ACHN (cell line): ENCODE measurements at regions not wholly inside any gene's neighbourhood (a gene's known extent, or its start where the extent isn't known, plus 50 kb on each side); places are given as distances from the start of the nearest gene placed in this dataset.
"Not testable (repeated sequence)": the region's sequence is repeated elsewhere in the genome, so short reads cannot be mapped to it uniquely, and the experiment has no call there.

Experiments used
- DNase-seq: peaks from one replicate; pipeline ENCODE4 v3.0.0-alpha.2; 2015
- in situ Hi-C: cut with HindIII; loops from 2 replicates; pipeline ENCODE4 v1.10.0; 2017; ENCODE audit warnings: low sequenced_read_pairs, low pct_ligation_motif_present, low pct_unique_long_range_greater_than_20kb

DNA sequence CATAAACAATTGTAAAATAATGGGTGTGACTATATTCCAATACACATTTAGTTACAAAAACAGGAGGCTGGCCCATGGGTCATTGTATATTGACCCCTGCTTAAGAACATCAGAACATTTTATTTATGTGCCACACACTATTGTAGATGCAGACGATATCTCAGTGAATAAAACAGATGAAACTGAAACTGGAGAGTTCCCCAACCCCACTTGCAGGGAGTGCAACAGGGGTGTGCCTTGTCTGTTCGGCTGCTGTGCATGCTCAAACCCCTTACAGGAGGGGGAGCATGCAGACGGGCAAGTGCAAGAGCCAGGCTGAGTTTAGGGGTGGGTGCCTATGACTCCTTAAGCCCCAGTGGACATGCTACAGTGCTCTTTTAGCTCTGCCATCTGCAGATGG lies 509.6 kb downstream of the IGSF11 start:
- in situ Hi-C loops, result no loop called here
- DNase-seq, result no peak

DNA sequence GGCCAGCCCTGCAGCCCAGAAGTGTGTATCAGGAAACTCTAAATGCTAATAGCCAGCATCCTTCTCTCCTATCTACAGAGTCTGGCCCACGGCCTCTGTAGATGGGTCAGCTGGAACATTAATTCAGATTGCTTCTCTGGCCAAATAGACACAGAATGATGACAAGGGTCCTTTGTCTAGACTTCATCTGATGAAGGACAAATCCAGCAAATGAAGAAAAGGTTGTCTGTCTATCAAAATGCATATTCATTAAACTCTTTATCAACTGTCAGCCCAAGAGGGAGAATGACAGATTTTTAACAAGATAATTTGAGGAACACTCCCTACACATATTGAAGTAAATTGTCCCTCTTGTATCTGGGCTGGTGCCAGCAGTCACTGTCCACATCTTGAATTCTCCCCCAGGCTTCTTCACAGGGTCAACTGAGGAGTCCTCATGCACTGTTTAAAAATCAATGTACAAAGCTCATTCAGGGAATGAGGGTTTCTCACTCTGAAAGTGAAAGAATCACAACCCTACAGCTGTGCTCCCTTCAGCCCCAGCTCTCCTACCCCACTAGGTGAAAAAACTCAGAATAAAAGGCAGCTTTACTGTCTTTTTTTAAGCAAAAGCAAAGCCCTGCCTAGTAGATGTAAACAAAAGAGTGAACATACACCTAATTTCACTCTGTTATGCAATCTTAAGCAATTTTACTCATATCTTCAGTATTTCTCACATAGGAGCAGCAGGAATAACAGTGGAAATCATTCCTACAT lies 507.7 kb downstream of the IGSF11 start:
- no peak for DNase-seq
- in situ Hi-C loops, result no loop called here

DNA sequence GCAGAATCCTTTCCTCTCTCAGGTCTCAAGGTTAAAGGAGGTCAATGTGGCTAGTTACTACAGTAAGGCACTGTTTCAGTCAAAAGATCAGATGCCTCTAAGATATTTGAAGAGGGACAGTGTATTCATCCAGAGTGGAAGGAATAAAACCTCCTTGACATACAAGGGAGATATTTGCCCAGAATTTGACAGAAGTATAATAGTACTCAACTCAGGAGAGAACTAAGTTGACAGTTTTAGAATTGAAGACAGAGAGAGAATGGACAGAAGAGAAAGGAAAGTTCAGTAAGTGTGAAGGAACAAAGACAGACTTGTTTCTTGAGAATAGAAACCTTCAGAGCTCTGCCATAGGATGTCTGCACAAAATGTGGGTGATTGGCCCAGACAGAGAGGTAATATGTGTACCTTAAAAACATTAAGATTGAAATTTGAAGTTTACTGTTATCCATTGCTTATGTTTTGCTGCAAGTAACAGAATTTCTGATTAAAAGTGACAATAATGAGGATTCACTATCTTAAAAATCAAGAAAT lies 507.1 kb downstream of the IGSF11 start:
- in situ Hi-C loops, result no loop called here
- DNase-seq, result no peak

DNA sequence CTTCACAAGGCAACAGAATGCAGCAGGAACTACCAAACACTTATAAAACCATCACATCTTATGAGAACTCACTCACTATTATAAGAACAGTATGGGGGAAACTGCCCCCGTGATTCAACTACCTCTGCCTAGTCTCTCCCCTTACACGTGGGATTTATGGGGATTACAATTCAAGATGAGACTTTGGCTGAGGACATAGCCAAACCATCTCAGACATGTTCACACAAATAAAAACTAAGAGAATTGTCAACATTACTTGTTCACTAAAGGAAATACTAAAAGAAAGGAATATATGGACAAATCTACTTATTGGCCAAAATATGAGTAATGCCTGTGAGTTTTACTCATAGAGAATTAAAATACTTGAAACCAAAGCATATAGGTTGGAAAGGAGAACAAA lies 505.1 kb downstream of the IGSF11 start:
- no peak for DNase-seq
- in situ Hi-C loops, result no loop called here

DNA sequence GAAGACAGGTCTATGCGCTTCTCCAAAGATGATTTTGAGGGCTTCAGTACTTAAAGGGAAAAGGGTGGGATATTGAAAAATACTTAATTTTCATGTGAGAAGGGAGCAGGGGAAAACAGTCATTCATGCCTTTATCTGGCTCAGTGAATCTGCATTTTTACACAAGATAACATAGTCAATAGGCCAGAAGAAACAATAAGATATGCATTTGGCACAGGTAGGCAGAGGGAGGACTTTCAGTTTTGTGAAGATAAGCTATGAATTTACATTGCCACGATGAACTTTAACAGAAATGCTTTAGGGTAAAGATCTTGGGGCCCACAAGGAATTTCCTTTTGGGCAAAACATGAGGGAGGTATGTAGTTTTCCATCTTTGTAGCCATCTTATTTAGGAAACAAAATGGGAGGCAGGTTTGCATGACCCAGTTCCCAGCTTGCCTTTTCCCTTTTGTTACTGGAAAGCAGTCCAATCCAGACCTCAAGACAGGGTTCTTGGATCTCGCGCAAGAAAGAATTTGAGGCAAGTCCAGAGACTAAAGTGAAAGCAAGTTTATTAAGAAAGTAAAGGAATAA lies 504.2 kb downstream of the IGSF11 start:
- in situ Hi-C loops, result no loop called here

DNA sequence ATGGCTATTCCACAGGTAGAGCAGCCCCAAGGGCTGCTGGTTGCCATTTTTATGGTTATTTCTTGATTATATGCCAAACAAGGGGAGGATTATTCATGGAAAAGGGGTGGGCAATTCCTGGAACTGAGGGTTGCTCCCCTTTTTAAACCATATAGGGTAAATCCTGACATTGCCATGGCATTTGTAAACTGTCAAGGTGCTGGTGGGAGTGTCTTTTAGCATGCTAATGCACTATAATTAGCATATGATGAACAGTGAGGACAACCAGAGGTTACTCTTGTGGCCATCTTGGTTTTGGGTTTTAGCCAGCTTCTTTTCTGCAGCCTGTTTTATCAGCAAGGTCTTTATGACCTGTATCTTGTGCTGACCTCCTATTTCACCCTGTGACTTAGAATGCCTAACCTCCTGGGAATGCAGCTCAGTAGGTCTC lies 503.7 kb downstream of the IGSF11 start:
- in situ Hi-C loops, DNase-seq: not testable (repeated sequence)

More for the DNA sequence above, 504.2 kb downstream of the IGSF11 start:
- no peak for DNase-seq

DNA sequence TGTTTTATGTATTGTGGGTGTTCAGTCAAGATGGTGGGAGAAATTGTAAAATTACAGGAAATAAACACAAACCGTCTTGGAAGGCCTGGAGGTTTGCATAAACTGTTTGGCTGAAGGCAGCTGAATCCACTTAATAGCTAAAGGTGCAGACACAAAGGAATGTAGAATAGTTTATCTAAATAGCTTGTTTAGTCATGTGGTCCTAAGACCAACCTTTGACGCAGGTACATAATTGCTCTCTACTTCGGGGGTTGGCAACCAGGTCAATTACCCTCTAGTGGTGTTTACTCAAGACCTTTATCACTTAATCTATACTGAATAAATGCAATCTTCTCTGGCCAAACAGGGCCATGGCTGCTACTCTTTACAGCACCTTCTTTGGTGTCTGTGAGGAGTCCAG lies 502.8 kb downstream of the IGSF11 start:
- in situ Hi-C loops, result no loop called here
- no peak for DNase-seq

DNA sequence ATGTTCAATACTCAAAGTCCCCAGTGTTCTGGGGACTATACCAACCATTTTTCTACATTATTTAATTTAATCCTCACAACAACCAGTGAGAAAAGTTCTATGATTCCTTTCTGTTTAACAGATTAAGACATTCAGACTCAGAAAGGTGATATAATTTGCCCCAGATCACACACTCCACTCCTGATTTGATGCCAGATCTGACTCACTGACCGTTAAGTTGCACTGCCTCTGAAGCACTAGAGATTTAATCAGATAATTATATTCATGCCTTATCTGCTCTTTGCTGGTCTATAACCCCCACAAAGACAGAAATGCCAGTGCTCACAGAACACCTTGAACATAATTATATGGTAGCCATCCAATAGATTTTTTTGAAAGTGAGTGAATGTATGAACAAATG lies 501.0 kb downstream of the IGSF11 start:
- in situ Hi-C loops, result no loop called here

DNA sequence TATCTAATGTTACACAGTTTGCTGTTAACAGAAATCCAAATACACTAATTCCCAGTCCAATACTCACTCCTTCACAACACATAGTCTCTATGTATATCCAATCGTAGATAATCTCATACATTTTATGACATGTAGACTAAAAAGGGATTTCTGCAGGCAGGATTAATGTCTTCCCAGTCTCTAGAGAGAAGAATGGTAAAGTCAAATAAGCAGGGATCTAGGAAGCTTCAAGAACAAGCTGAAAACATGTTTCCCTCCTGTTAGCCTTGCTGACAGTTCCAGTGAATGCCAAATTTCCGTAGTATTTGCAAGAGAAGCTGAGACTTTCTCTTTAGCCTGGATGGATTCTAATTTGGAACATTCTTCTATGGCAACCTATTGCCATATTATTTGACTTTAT lies 500.1 kb downstream of the IGSF11 start:
- DNase-seq, result no peak
- in situ Hi-C loops, result no loop called here

More for the DNA sequence above, 501.0 kb downstream of the IGSF11 start:
- DNase-seq, result no peak

DNA sequence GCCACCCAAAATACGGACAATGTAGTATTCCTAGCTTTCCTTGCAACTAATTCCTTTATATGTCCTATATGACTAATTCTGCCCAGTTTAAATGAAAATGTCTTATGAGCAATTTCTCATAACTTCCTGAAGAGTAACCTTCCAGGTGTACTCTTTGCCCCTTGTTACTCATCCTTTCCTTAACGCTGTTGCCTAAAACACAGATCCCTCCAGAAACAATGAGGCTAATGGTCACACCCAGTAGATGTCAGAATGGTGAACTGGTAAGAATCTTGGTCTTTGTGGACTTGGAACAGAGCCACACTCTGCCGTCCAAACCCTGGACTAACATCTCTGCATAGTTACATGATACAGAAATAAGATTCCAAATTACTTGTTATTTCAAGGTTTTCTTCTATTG lies 497.9 kb downstream of the IGSF11 start:
- DNase-seq, result no peak
- in situ Hi-C loops, result no loop called here

DNA sequence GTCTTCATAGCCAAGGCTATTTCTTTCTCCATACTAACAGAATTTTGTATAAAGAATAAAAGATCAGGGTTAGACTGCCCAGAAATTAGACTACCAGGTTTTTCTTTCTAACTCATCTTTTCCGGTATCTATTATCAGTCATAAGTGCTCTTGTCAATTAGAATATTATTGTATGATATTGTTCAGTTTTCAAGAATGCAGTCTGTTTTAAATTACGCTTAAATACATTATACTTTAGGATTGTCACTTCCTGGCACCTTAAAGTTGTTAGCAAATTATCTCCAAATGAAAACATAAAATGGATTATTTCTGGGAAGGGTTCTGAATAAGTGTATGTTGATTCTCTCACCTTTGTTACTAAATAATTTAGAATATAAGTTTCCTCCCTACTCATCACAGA lies 497.2 kb downstream of the IGSF11 start:
- DNase-seq, result no peak
- in situ Hi-C loops, result no loop called here

DNA sequence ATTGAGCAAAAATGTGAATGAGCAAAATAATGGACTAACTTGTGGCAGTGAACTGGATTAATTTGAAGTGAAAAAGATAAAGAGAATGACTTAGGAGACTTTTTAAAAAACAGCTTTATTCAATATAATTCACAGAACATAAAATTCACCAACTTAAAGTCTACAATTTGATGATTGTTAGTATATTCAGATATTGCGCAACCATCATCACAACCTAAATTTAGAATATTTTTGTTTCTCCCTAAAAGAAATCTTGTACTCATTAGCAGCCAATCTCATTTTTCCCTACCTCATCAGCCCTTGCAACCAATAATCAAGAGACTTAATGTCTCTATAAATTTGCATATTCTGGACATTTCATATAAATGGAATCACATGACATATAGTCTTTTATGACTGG lies 496.5 kb downstream of the IGSF11 start:
- no peak for DNase-seq
- in situ Hi-C loops, result no loop called here

DNA sequence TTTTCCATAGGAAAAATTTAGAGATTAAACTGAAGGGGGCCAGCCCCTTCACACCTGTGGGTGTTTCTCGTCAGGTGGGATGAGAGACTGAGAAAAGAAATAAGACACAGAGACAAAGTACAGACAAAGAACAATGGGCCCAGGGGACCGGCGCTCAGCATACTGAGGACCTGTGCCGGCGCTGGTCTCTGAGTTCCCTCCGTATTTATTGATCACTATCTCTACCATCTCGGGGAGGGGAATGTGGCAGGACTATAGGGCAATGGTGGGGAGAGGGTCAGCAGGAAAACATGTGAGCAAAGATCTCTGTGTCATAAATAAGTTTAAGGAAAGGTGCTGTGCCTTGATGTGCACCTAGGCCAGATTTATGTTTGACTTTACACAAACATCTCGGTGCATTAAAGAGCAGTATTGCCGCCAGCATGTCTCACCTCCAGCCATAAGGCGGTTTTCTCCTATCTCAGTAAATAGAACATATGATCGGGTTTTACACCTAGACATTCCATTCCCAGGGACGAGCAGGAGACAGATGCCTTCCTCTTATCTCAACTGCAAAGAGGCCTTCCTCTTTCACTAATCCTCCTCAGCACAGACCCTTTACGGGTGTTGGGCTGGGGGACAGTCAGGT lies 494.7 kb downstream of the IGSF11 start:
- DNase-seq, result not testable (repeated sequence)

DNA sequence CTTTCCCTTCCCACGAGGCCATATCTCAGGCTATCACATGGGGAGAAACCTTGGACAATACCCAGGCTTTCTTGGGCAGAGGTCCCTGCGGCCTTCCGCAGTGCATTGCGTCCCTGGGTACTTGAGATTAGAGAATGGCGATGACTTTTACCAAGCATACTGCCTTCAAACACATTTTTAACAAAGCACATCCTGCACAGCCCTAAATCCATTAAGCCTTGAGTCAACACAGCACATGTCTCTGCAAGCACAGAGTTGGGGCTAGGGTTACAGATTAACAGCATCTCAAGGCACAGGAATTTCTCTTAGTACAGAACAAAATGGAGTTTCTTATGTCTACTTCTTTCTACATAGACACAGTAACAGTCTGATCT lies 494.2 kb downstream of the IGSF11 start:
- in situ Hi-C loops, DNase-seq: not testable (repeated sequence)

More for the DNA sequence above, 494.7 kb downstream of the IGSF11 start:
- in situ Hi-C loops, result not testable (repeated sequence)

DNA sequence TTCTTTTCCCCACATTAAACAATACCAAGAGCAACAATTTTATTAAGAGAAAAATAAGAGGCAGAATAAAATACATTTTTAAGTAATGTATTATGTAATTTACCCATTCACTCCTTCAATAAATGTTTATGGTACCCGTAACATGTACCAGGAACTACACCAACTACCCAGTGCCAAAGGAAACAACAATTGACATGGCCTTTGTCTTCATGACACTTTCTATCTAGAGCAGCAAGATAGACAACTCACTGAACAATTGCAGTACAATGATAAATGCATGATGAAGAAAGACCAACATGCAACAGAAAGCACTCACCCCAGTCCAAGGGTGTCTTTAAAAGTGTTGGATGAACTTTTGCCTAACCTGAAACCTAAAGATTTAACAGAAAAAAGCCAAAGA lies 493.8 kb downstream of the IGSF11 start:
- DNase-seq, result no peak
- in situ Hi-C loops, result no loop called here

DNA sequence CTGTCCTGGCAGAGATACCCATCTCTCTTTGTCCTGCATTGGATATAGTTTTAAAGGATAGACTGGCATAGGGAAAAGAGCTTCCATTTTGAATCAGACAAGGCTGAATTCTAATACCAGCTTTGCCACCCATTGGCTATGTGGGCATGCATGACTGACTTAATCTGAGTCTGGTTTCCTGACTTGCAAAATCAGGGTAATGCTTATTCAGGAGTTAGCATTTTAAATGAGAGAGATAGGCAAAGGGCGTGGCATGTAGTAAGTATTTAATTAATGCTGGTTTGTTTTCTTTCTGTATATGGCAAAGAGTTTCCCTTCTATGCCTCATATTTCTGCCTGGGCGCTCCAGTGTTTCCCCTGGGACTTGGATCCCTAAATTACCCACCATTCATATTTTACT lies 492.9 kb downstream of the IGSF11 start:
- in situ Hi-C loops, result no loop called here
- no peak for DNase-seq

DNA sequence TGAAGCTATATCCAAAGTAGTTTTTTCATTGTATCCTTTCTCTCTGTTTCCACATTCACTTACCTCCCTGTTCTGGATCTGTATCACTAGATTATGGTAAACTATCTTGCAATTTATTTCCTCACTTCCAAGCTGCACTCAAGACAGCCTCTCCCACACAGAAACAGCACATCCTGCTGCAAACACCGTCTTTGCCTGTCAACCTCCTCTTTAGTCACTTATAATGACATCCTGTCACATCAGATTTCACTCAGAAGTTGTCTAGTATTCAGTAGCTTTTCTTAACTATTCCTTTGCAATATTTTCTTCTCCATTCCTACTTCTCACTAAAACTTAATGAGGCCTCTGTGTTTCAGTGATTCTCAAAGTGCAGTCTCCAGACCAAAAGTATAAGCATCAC lies 490.8 kb downstream of the IGSF11 start:
- no peak for DNase-seq
- in situ Hi-C loops, result no loop called here

DNA sequence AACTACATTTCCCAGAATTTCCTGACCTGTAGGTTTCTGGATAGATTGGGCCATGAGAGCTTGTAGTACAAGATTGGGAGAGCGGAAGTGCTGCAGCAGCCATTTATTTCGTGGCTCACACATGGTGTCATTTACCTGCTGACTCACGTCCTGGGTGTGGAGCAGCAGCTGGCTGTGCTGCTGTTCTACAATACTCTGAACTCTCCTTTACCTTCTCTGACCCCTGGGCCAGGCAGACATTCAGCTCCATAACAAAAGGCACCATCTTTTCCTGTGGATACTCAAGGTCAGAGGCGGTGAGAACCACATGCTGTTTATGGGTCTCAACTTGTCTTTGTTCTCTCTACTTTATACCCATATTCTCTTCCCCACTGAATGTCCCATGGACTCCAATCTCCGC lies 490.2 kb downstream of the IGSF11 start:
- DNase-seq, result no peak
- in situ Hi-C loops, result no loop called here

DNA sequence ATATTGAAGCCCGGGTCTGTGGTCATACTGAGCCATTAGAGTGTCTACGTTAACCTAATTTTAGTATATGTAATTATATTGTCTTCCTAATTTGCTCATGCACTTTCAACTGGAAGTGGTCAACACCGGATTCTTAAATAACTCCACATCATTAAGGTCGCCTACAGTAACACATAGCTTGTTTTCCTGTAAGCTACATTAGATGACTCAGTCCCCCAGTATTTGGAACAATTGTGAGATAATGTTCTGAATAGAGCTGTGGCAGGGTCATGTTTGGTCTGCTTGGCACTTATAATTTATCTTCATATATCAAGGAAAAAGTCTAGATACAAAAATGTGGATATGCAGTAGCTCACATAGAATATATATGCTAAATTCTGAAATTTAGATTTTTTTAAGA lies 486.2 kb downstream of the IGSF11 start:
- in situ Hi-C loops, result no loop called here

DNA sequence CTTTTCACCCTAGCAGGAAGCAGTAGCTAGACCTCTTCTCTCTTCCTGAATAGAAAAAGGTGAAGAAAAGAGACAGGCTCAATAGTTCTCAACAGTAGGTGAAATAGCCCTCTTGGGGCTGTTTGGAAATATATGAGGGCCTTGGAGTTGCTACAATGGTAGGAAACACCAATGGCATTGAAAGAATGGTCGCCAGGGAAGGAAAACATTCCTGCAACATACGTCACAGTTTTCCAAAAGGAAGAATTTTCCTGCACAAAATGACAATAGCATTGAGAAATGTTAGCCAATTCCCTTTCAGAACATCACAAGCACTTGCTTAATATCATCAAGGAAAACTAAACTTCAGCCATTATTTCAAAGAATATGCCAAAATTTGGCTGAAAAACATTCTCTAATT lies 484.5 kb downstream of the IGSF11 start:
- in situ Hi-C loops, result no loop called here
- no peak for DNase-seq

More for the DNA sequence above, 486.2 kb downstream of the IGSF11 start:
- DNase-seq, result no peak
